ENCODE measurements at regions not wholly inside any gene's neighbourhood (a gene's known extent, or its start where the extent isn't known, plus 50 kb on each side); places are given as distances from the start of the nearest gene placed in this dataset.

DNA sequence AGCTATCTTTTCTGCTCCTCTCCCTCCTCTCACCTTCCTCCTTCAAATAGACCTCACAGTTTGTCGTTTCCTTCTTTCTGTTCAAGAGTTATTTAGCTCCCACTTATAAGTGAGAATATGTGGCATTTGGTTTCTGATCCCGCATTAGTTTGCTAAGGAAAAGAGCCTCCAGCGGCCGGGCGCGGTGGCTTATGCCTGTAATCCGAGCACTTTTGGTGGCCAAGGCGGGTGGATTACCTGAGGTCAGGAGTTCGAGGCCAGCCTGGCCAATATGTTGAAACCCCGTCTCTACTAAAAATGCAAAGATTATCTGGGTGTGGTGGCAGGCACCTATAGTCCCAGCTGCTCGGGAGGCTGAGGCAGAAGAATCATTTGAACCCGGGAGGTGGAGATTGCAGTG is 2101.6 kb downstream of the MAT2B start:
- CTCF ChIA-PET (ENCODE audit: low intra/inter-chr PET ratio, low total read pairs) = no interaction called here
- H3K36me3 ChIP-seq (replicated peaks in 1 of 2; ENCODE audit: control insufficient read depth in 1 of 2, insufficient read depth in 2 of 2, low read length in 2 of 2) = no peaks in the 10 kb centered on the region
- no peak overlapping the region for H3K4me2 ChIP-seq (ENCODE audit: low read depth, low read length)
- WGBS (ENCODE audit: low lambda C conversion rate) = 19% methylated on average over 12 of the region's 12 CpGs
- intact Hi-C loops (cut with micrococcal nuclease; ENCODE audit: unreplicated experiment) (no loop called here), in situ Hi-C loops (cut with HindIII; ENCODE audit: extremely low pct_ligation_motif_present, low pct_unique_long_range_greater_than_20kb) (no loop called here)
- FAIRE-seq (no peak), DNase-seq (ENCODE audit: low spot score) (no peak), ATAC-seq (no peak)
- POLR2A ChIA-PET = no interaction called here
- no peak overlapping the region for H2AFZ ChIP-seq (ENCODE audit: low read length)
- H3K79me2 ChIP-seq (ENCODE audit: insufficient read depth, low read length) = no peaks in the 10 kb centered on the region
- H3K9me3 ChIP-seq (ENCODE audit: low read length) = peaks cover 52% of the 10 kb centered on the region
- TF ChIP-seq ATF7 (IDR thresholded peaks at IDR 0.05) = no peak
- TF ChIP-seq ATF7 (CRISPR knock-in tag; IDR thresholded peaks at IDR 0.05) = no peak
- no peak for TF ChIP-seq ZNF550 (CRISPR knock-in tag; IDR thresholded peaks at IDR 0.05; ENCODE audit: borderline replicate concordance)
- no peak for TF ChIP-seq JUNB (CRISPR knock-in tag; IDR thresholded peaks at IDR 0.05; ENCODE audit: borderline replicate concordance)
- no peak for TF ChIP-seq NPAS2 (CRISPR knock-in tag; IDR thresholded peaks at IDR 0.05; ENCODE audit: borderline replicate concordance)
- TF ChIP-seq, protein P1, sequence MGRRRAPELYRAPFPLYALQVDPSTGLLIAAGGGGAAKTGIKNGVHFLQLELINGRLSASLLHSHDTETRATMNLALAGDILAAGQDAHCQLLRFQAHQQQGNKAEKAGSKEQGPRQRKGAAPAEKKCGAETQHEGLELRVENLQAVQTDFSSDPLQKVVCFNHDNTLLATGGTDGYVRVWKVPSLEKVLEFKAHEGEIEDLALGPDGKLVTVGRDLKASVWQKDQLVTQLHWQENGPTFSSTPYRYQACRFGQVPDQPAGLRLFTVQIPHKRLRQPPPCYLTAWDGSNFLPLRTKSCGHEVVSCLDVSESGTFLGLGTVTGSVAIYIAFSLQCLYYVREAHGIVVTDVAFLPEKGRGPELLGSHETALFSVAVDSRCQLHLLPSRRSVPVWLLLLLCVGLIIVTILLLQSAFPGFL (CRISPR knock-in tag; IDR thresholded peaks at IDR 0.05) = no peak
- TF ChIP-seq ZNF17 (CRISPR knock-in tag; IDR thresholded peaks at IDR 0.05) = no peak
- no TSS peak for BruUV-seq (replicated peaks)
- no peaks in the 10 kb centered on the region for H3K27me3 ChIP-seq (ENCODE audit: control insufficient read depth in 1 of 2, insufficient read depth in 2 of 2, low read length in 2 of 2)
- no peaks in the 10 kb centered on the region for H4K20me1 ChIP-seq (ENCODE audit: insufficient read depth, low read length)
- H3K4me3 ChIP-seq (replicated peaks in 1 of 3; ENCODE audit: insufficient read depth in 1 of 3, low read depth in 2 of 3, low read length in 3 of 3) = no peak overlapping the region
- no peak overlapping the region for H3K9ac ChIP-seq (ENCODE audit: insufficient read depth, low read depth, low read length)
- no peaks in the 10 kb centered on the region for H3K4me1 ChIP-seq (ENCODE audit: insufficient read depth, low read length)
- H3K27ac ChIP-seq (ENCODE audit: extremely low read length, insufficient read depth, low read length) = no peak overlapping the region

DNA sequence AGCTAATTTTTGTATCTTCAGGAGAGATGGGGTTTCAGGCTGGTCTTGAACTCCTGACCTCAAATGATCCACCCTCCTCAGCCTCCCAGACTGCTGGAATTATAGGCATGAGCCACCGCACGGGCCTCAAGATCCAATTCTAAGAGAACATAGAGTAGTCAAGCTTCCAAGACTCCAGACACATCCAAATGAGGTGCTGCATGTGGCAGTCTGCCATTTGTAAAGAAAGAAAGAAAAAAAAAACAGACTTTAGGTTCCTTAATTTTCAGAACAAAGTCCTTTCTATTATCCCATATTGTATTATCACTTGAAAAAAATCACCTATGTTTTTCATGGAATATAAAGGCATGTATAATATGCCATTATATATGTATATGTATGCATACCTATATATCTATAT is 2104.5 kb downstream of the MAT2B start:
- Histone ChIP-seq H3K4me3 (replicated peaks in 1 of 3; ENCODE audit: insufficient read depth in 1 of 3, low read depth in 2 of 3, low read length in 3 of 3) (no peak overlapping the region), H3K36me3 (replicated peaks in 1 of 2; ENCODE audit: control insufficient read depth in 1 of 2, insufficient read depth in 2 of 2, low read length in 2 of 2) (no peaks in the 10 kb centered on the region), H3K9ac (ENCODE audit: insufficient read depth, low read depth, low read length) (no peak overlapping the region), H3K4me1 (ENCODE audit: insufficient read depth, low read length) (no peaks in the 10 kb centered on the region), H4K20me1 (ENCODE audit: insufficient read depth, low read length) (no peaks in the 10 kb centered on the region), H3K27me3 (ENCODE audit: control insufficient read depth in 1 of 2, insufficient read depth in 2 of 2, low read length in 2 of 2) (no peaks in the 10 kb centered on the region), H3K79me2 (ENCODE audit: insufficient read depth, low read length) (no peaks in the 10 kb centered on the region), H3K9me3 (ENCODE audit: low read length) (peaks cover 37% of the 10 kb centered on the region), H2AFZ (ENCODE audit: low read length) (no peak overlapping the region), H3K4me2 (ENCODE audit: low read depth, low read length) (no peak overlapping the region), H3K27ac (ENCODE audit: extremely low read length, insufficient read depth, low read length) (no peak overlapping the region)
- no TSS peak for BruUV-seq (replicated peaks)
- DNase-seq (ENCODE audit: low spot score) (no peak), FAIRE-seq (no peak), ATAC-seq (no peak)
- ChIA-PET CTCF (ENCODE audit: low intra/inter-chr PET ratio, low total read pairs) (no interaction called here), POLR2A (no interaction called here)
- in situ Hi-C loops (cut with HindIII; ENCODE audit: extremely low pct_ligation_motif_present, low pct_unique_long_range_greater_than_20kb) = no loop called here
- 34% methylated on average over 2 of the region's 2 CpGs for WGBS (ENCODE audit: low lambda C conversion rate)
- intact Hi-C loops (cut with micrococcal nuclease; ENCODE audit: unreplicated experiment) = no loop called here
- TF ChIP-seq ZNF558 (CRISPR knock-in tag; IDR thresholded peaks at IDR 0.05; ENCODE audit: borderline replicate concordance) = no peak
- TF ChIP-seq, protein P2, sequence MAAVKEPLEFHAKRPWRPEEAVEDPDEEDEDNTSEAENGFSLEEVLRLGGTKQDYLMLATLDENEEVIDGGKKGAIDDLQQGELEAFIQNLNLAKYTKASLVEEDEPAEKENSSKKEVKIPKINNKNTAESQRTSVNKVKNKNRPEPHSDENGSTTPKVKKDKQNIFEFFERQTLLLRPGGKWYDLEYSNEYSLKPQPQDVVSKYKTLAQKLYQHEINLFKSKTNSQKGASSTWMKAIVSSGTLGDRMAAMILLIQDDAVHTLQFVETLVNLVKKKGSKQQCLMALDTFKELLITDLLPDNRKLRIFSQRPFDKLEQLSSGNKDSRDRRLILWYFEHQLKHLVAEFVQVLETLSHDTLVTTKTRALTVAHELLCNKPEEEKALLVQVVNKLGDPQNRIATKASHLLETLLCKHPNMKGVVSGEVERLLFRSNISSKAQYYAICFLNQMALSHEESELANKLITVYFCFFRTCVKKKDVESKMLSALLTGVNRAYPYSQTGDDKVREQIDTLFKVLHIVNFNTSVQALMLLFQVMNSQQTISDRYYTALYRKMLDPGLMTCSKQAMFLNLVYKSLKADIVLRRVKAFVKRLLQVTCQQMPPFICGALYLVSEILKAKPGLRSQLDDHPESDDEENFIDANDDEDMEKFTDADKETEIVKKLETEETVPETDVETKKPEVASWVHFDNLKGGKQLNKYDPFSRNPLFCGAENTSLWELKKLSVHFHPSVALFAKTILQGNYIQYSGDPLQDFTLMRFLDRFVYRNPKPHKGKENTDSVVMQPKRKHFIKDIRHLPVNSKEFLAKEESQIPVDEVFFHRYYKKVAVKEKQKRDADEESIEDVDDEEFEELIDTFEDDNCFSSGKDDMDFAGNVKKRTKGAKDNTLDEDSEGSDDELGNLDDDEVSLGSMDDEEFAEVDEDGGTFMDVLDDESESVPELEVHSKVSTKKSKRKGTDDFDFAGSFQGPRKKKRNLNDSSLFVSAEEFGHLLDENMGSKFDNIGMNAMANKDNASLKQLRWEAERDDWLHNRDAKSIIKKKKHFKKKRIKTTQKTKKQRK (IDR thresholded peaks at IDR 0.05; ENCODE audit: low read length) = no peak
- TF ChIP-seq, protein P3, sequence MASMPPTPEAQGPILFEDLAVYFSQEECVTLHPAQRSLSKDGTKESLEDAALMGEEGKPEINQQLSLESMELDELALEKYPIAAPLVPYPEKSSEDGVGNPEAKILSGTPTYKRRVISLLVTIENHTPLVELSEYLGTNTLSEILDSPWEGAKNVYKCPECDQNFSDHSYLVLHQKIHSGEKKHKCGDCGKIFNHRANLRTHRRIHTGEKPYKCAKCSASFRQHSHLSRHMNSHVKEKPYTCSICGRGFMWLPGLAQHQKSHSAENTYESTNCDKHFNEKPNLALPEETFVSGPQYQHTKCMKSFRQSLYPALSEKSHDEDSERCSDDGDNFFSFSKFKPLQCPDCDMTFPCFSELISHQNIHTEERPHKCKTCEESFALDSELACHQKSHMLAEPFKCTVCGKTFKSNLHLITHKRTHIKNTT (CRISPR knock-in tag; IDR thresholded peaks at IDR 0.05) = no peak
- no peak for TF ChIP-seq TEAD2 (CRISPR knock-in tag; IDR thresholded peaks at IDR 0.05)
- TF ChIP-seq, protein P4, sequence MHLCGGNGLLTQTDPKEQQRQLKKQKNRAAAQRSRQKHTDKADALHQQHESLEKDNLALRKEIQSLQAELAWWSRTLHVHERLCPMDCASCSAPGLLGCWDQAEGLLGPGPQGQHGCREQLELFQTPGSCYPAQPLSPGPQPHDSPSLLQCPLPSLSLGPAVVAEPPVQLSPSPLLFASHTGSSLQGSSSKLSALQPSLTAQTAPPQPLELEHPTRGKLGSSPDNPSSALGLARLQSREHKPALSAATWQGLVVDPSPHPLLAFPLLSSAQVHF (CRISPR knock-in tag; IDR thresholded peaks at IDR 0.05) = no peak
- TF ChIP-seq YY1 (IDR thresholded peaks at IDR 0.05; ENCODE audit: insufficient read depth, insufficient replicate concordance, low read depth, low read length) = no peak
- no peak for TF ChIP-seq PHF8 (CRISPR knock-in tag; IDR thresholded peaks at IDR 0.05)
- no peak for TF ChIP-seq RFX3 (CRISPR knock-in tag; IDR thresholded peaks at IDR 0.05)
